Endothelial cell of umbilical vein (primary cell): ENCODE measurements at regions not wholly inside any gene's neighbourhood (a gene's known extent, or its start where the extent isn't known, plus 50 kb on each side); places are given as distances from the start of the nearest gene placed in this dataset.

ENCODE experiments used
- BruUV-seq: library from RNA; stranded (reverse); fragments of 400-500 nt; replicated peaks from 2 replicates; lab custom pipeline; 2021; lab: Mats Ljungman, UMichigan
- CTCF ChIA-PET: fragments of 300-600, 350-600 bp; sonication (Branson Sonifier 250); formaldehyde crosslinking; loops from one replicate; lab custom pipeline; 2021; ENCODE audit warnings: antibody characterized with exemption, inconsistent platforms; lab: Charles Lee
- POLR2A ChIA-PET: fragments of 300-600, 350-600 bp; sonication (Branson Sonifier 250); formaldehyde crosslinking; loops from one replicate; lab custom pipeline; 2021; ENCODE audit warnings: antibody characterized with exemption, inconsistent platforms; lab: Charles Lee
- DNase-seq: peaks from one replicate; pipeline ENCODE4 v3.0.0-alpha.2; 2011; ENCODE audit warnings: low read depth, low spot score
- FAIRE-seq: peaks from 2 replicates; lab custom pipeline; 2011; peaks lifted over from hg19 to GRCh38; lab: Jason Lieb, UNC
- H2AFZ ChIP-seq: 2 replicates; pipeline ENCODE4 v1.6.0; 2012; ENCODE audit warnings: low read depth, low read length, control low read depth, inconsistent platforms
- H3K27ac ChIP-seq: 2 replicates; pipeline ENCODE4 v1.5.1; 2011; ENCODE audit warnings: low read depth, mild to moderate bottlenecking, control low read depth, low read length, moderate library complexity; ENCODE audit not compliant: insufficient read depth
- H3K27me3 ChIP-seq, 2 experiments: 2 replicates each; pipeline versions ENCODE4 v1.6.0 to v1.6.1; 2011; ENCODE audit warnings: low read length in 2 of 2, mixed read lengths in 1 of 2; ENCODE audit not compliant: control insufficient read depth in 2 of 2, insufficient read depth in 2 of 2
- H3K36me3 ChIP-seq, 2 experiments: 2 replicates in 1 of 2; 3 replicates in 1 of 2; pipeline ENCODE4 v1.5.1; 2011; ENCODE audit warnings: low read length in 2 of 2, mild to moderate bottlenecking in 1 of 2, moderate library complexity in 1 of 2; ENCODE audit not compliant: control insufficient read depth in 2 of 2, insufficient read depth in 2 of 2; ENCODE audit errors: extremely low read depth in 1 of 2
- H3K4me1 ChIP-seq: 3 replicates; pipeline ENCODE4 v1.5.1; 2011; ENCODE audit warnings: mild to moderate bottlenecking, low read length; ENCODE audit not compliant: control insufficient read depth, insufficient read depth; ENCODE audit errors: extremely low read depth
- H3K4me2 ChIP-seq: 2 replicates; pipeline ENCODE4 v1.6.1; 2011; ENCODE audit warnings: low read length, control low read depth, mixed read lengths; ENCODE audit not compliant: insufficient read depth
- H3K4me3 ChIP-seq, 3 experiments: fragments of 200-600 bp in 1 of 3; sonication (generic), shearing (Covaris generic) in 1 of 3; replicated peaks in 1 of 3; 2 replicates each; pipeline ENCODE4 v1.5.1; 2011 to 2016; ENCODE audit warnings: control low read depth in 3 of 3, low read length in 3 of 3, mild to moderate bottlenecking in 2 of 3, inconsistent platforms in 1 of 3, low read depth in 1 of 3, moderate library complexity in 1 of 3; ENCODE audit not compliant: insufficient read depth in 1 of 3
- H3K79me2 ChIP-seq: 2 replicates; pipeline ENCODE4 v1.6.0; 2012; ENCODE audit warnings: low read length, inconsistent platforms; ENCODE audit not compliant: control insufficient read depth, insufficient read depth
- H3K9ac ChIP-seq: replicated peaks from 2 replicates; pipeline ENCODE3; 2011; ENCODE audit warnings: low read length, control low read depth; ENCODE audit not compliant: insufficient read depth; ENCODE audit errors: extremely low read depth
- H3K9me1 ChIP-seq: replicated peaks from 3 replicates; pipeline ENCODE4 v1.6.0; 2011; ENCODE audit warnings: mild to moderate bottlenecking, low read length; ENCODE audit not compliant: control insufficient read depth, insufficient read depth; ENCODE audit errors: extremely low read depth
- H3K9me3 ChIP-seq: replicated peaks from 2 replicates; pipeline ENCODE4 v1.5.1; 2012; ENCODE audit warnings: low read length, inconsistent platforms; ENCODE audit not compliant: control insufficient read depth, insufficient read depth
- H4K20me1 ChIP-seq: replicated peaks from 2 replicates; pipeline ENCODE3; 2011; ENCODE audit warnings: mild to moderate bottlenecking, low read length; ENCODE audit not compliant: control insufficient read depth, insufficient read depth; ENCODE audit errors: extremely low read depth
- EZH2 ChIP-seq: IDR thresholded peaks from 2 replicates; pipeline ENCODE4 v1.6.1; 2012; ENCODE audit warnings: borderline replicate concordance, low read depth, mild to moderate bottlenecking, moderate library complexity, low read length, inconsistent platforms; ENCODE audit not compliant: severe bottlenecking
- FOS ChIP-seq: IDR thresholded peaks from 2 replicates; pipeline ENCODE4 v1.6.1; 2011; ENCODE audit warnings: mild to moderate bottlenecking, low read length, moderate library complexity, borderline replicate concordance; ENCODE audit not compliant: insufficient read depth
- GATA2 ChIP-seq: IDR thresholded peaks from 2 replicates; pipeline ENCODE4 v1.7.0; 2011; ENCODE audit warnings: low read depth, mild to moderate bottlenecking, moderate library complexity, mixed read lengths, low read length; ENCODE audit not compliant: insufficient read length, insufficient read depth
- JUN ChIP-seq: IDR thresholded peaks from 2 replicates; pipeline ENCODE4 v1.6.1; 2011; ENCODE audit warnings: borderline replicate concordance, low read depth; ENCODE audit not compliant: insufficient read length, insufficient read depth
- MYC ChIP-seq: IDR thresholded peaks from one replicate; pipeline ENCODE4 v1.6.1; 2011; ENCODE audit warnings: mild to moderate bottlenecking, low read depth, low read length
- POLR2A ChIP-seq: IDR thresholded peaks from 2 replicates; pipeline ENCODE4 v1.6.1; 2012; ENCODE audit warnings: low read depth, mild to moderate bottlenecking, control low read depth, low read length
- POLR2AphosphoS5 ChIP-seq: IDR thresholded peaks from 2 replicates; pipeline ENCODE4 v1.6.1; 2012; ENCODE audit warnings: low read depth, mild to moderate bottlenecking, control low read depth, low read length, moderate library complexity; ENCODE audit not compliant: insufficient read depth
- dilution Hi-C: fragments of 300-500 bp; cut with MboI; formaldehyde crosslinking; loops from one replicate; pipeline ENCODE4 v1.15.0; 2019; ENCODE audit warnings: low sequenced_read_pairs; ENCODE audit not compliant: extremely low pct_ligation_motif_present
- intact Hi-C: fragments of 100-400 bp; cut with micrococcal nuclease; formaldehyde crosslinking; loops from one replicate; pipeline ENCODE4 v1.10.0; 2022
- TF ChIP-seq, protein P1 (sequence below), 2 donors: IDR thresholded peaks; 1 replicate in 1 of 2; 2 replicates in 1 of 2; pipeline ENCODE4 v1.5.1; 2011; ENCODE audit warnings: low read length in 2 of 2, mild to moderate bottlenecking in 2 of 2, moderate library complexity in 2 of 2, control low read depth in 1 of 2, inconsistent platforms in 1 of 2, low read depth in 1 of 2; ENCODE audit not compliant: insufficient read depth in 1 of 2; ENCODE audit errors: extremely low read depth in 1 of 2
- TF ChIP-seq, protein P2 (sequence below): IDR thresholded peaks from 2 replicates; pipeline ENCODE4 v1.6.1; 2011; ENCODE audit not compliant: insufficient read depth, insufficient read length

DNA sequence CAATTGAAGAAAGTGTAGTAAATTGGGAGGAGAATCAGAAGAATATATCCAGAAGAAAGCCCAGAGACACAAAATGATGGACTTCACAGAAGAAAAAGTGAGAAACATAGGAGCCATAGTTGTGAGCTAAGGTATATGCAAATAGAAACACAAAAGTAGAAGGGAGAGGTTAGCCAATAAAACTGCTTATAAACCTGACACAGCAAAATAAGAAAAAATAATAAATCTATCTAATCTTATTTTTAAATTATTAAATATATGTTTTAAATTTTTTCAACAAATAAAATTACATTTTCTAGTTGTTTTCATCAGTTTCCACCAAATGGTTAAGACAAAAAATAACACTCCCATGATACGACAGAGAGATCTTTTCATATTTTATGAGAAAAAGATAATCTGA lies 903.5 kb downstream of the DNAJB9 start:
- BruUV-seq = no TSS peak
- H3K4me2 ChIP-seq = no peak overlapping the region
- POLR2A ChIA-PET = no interaction called here
- CTCF ChIA-PET = no interaction called here
- H3K36me3 ChIP-seq = no peaks in the 10 kb centered on the region
- no peaks in the 10 kb centered on the region for H3K9me1 ChIP-seq
- H3K4me1 ChIP-seq = no peaks in the 10 kb centered on the region
- intact Hi-C loops = no loop called here
- TF ChIP-seq, protein P1, sequence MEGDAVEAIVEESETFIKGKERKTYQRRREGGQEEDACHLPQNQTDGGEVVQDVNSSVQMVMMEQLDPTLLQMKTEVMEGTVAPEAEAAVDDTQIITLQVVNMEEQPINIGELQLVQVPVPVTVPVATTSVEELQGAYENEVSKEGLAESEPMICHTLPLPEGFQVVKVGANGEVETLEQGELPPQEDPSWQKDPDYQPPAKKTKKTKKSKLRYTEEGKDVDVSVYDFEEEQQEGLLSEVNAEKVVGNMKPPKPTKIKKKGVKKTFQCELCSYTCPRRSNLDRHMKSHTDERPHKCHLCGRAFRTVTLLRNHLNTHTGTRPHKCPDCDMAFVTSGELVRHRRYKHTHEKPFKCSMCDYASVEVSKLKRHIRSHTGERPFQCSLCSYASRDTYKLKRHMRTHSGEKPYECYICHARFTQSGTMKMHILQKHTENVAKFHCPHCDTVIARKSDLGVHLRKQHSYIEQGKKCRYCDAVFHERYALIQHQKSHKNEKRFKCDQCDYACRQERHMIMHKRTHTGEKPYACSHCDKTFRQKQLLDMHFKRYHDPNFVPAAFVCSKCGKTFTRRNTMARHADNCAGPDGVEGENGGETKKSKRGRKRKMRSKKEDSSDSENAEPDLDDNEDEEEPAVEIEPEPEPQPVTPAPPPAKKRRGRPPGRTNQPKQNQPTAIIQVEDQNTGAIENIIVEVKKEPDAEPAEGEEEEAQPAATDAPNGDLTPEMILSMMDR (IDR thresholded peaks at IDR 0.05; ENCODE audit: extremely low read depth in 1 of 2, insufficient read depth in 1 of 2, low read depth in 1 of 2, low read length in 2 of 2) = no peak
- TF ChIP-seq JUN = no peak
- TF ChIP-seq POLR2A = no peak
- TF ChIP-seq, protein P2, sequence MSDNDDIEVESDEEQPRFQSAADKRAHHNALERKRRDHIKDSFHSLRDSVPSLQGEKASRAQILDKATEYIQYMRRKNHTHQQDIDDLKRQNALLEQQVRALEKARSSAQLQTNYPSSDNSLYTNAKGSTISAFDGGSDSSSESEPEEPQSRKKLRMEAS = no peak
- TF ChIP-seq MYC = no peak
- no peak for TF ChIP-seq EZH2
- TF ChIP-seq FOS = no peak
- no peak for TF ChIP-seq GATA2
- no peak for TF ChIP-seq POLR2AphosphoS5
- H3K4me3 ChIP-seq = no peak overlapping the region
- H3K9ac ChIP-seq = no peak overlapping the region
- no peaks in the 10 kb centered on the region for H3K27me3 ChIP-seq
- no peak overlapping the region for H3K27ac ChIP-seq
- no peak for FAIRE-seq
- dilution Hi-C loops = no loop called here
- DNase-seq = no peak
- no peaks in the 10 kb centered on the region for H3K9me3 ChIP-seq
- no peaks in the 10 kb centered on the region for H3K79me2 ChIP-seq
- H2AFZ ChIP-seq = no peak overlapping the region
- no peaks in the 10 kb centered on the region for H4K20me1 ChIP-seq
